ENCODE measurements at regions not wholly inside any gene's neighbourhood (a gene's known extent, or its start where the extent isn't known, plus 50 kb on each side); places are given as distances from the start of the nearest gene placed in this dataset.

DNA sequence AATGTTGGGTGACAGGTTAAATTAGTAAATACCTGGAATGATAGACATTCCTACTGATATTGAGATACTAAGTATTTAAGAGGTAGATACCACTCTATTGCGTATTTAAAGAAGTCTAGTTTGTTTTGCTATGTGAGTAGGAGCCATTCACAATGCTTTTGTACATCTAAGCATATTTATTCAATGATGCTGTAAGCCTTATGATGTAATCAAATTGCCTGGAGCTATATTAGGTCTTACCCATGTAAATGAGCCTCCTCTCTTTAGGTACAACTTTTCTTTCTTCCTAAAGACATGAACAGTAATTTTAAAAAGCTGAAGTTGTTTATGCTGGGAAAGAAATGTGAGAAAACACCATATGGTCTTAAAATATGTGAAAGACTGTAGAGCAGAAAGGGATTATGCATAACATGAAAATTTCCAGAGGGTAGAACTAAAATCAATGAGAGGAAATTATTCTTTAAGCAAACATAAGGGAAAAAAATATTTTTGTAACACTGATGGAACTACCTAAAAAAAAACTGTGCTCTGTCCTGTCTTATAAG lies 526.7 kb downstream of the EPHA7 start:
- TF ChIP-seq, protein P1, sequence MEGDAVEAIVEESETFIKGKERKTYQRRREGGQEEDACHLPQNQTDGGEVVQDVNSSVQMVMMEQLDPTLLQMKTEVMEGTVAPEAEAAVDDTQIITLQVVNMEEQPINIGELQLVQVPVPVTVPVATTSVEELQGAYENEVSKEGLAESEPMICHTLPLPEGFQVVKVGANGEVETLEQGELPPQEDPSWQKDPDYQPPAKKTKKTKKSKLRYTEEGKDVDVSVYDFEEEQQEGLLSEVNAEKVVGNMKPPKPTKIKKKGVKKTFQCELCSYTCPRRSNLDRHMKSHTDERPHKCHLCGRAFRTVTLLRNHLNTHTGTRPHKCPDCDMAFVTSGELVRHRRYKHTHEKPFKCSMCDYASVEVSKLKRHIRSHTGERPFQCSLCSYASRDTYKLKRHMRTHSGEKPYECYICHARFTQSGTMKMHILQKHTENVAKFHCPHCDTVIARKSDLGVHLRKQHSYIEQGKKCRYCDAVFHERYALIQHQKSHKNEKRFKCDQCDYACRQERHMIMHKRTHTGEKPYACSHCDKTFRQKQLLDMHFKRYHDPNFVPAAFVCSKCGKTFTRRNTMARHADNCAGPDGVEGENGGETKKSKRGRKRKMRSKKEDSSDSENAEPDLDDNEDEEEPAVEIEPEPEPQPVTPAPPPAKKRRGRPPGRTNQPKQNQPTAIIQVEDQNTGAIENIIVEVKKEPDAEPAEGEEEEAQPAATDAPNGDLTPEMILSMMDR (conservative IDR thresholded peaks at IDR 0.05; ENCODE audit: low read depth, low read length): no peak
- no peak overlapping the region for H3K4me3 ChIP-seq (ENCODE audit: low read depth, low read length)
- no peak for DNase-seq (ENCODE audit: low read depth)

DNA sequence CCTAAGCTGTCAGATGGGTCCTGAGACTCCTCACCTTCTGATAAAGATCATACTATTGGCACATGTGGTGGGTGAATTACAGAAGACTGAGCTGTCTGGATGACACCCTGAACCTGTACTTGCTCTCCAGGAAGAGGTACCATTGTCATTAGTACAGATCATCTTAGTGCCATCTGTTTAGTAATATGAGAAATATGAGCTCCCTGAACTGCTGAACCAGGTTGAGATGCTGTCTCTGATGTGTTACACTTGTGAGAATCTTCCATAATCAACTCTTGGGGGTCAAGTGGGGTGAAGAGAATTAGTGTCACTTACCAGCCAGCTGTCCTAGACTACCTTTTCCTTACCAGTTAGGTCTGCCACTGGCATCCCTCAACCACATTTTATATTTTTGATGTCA lies 531.0 kb downstream of the EPHA7 start:
- TF ChIP-seq, protein P1 (conservative IDR thresholded peaks at IDR 0.05; ENCODE audit: low read depth, low read length): no peak
- no peak overlapping the region for H3K4me3 ChIP-seq (ENCODE audit: low read depth, low read length)
- no peak for DNase-seq (ENCODE audit: low read depth)

DNA sequence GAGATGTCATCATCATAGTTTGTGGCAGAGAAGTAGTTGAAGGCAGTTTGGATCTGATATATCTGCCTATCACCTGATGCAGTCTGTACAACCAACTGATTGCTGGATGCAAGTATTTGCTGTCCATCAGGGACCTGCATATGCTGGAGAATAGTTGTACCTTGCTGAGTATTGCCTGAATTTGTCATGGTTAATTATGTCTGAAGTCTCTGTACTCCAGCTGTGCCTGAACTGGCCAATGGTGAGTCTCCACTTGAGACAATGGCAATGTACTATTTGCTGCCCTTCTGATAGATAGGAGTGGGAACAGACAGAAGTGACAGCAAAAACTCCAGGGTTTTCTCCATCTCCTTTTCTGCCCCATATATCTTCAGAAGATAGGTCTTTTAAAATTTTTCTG lies 531.5 kb downstream of the EPHA7 start:
- TF ChIP-seq, protein P1 (conservative IDR thresholded peaks at IDR 0.05; ENCODE audit: low read depth, low read length): no peak
- H3K4me3 ChIP-seq (ENCODE audit: low read depth, low read length): no peak overlapping the region
- no peak for DNase-seq (ENCODE audit: low read depth)

DNA sequence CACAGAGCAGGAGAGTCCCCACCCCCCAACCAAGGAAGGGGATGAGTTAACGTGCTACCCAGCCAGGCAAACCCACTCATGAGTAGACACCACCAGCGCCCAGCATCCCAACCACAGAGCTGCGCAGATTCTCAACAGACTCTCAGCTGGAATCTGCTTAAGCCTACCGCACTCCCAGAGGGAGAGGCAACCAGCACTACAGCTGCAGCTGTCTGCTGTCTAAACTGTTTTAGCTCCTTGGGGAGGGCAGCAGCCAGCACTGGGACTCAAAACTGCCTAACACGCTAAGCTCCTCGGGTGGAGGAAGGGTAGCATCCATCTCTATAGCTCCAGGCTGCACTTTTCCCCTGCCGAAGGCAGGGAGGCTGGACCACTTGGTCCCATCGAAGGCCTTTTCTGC lies 539.8 kb downstream of the EPHA7 start:
- H3K4me3 ChIP-seq (ENCODE audit: low read depth, low read length): no peak overlapping the region
- no peak for DNase-seq (ENCODE audit: low read depth)
- TF ChIP-seq, protein P1 (conservative IDR thresholded peaks at IDR 0.05; ENCODE audit: low read depth, low read length): no peak

DNA sequence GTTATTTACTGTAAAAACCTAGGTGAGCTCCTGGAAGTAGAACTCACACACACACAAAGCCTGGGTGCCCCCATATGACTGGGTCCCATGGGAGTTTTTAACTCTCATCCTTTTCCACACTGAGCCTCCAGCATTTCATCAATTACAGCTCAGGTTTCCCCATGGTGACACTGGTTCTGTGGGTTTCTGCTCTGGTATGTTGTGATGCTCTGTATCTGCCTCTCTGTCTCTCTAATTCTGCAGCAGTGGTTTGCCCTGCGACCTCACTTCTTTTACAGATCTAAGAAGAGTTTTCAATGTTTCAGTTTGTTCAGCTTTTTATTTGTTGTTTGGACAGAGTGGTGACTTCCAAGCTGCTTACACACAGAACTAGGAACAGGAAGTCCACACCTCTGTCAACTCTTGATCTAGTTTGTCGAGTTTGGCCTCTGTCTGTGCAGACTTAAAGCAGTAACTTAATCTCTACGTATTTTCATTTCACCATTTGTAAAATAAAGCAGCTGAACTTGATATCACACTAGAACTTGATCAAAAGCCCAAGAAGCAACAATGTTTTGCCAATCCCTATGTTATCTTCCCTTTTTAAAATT lies 554.3 kb downstream of the EPHA7 start:
- TF ChIP-seq, protein P1 (conservative IDR thresholded peaks at IDR 0.05; ENCODE audit: low read depth, low read length): no peak
- no peak for DNase-seq (ENCODE audit: low read depth)
- no peak overlapping the region for H3K4me3 ChIP-seq (ENCODE audit: low read depth, low read length)

DNA sequence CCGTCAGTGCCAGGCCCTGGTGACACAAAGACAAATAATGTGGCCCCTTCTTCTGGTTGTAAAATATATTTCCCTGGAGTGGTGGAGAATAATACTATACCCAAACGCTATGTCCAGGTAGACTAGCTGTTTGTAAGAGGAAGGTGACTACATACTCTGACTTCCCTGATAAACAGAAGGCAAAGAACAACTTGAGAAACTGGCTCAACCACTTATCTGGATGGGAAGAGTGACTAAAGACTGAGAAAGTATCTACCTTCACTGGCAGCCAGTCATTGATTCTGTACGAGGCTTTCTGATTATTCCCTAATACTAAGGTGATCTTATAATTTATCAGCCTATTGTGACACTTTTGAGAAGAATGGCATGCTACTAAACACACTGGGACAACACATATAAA lies 569.7 kb downstream of the EPHA7 start:
- no peak overlapping the region for H3K4me3 ChIP-seq (ENCODE audit: low read depth, low read length)
- DNase-seq (ENCODE audit: low read depth): no peak
- TF ChIP-seq, protein P1 (conservative IDR thresholded peaks at IDR 0.05; ENCODE audit: low read depth, low read length): no peak

DNA sequence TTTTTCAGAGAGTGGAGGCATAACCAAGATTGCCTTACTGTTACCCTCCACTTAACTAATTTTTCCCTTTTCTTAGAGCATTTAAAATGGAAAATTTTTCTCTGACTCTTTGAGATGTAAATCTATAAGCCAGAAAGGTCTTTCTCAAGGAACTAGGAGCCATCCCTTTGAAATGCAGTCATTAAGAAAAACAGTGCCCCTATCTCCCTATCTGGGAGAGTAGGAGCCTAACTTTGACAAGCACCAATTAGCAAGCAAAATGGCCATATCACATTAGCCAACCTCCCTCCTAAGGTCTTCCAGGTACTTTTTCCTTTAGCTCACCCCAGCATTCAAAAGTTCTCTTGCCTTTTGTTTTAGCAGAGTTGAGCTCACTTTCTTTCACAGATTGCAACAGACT lies 570.5 kb downstream of the EPHA7 start:
- TF ChIP-seq, protein P1 (conservative IDR thresholded peaks at IDR 0.05; ENCODE audit: low read depth, low read length): no peak
- DNase-seq (ENCODE audit: low read depth): no peak

More for the DNA sequence above, 570.5 kb downstream of the EPHA7 start:
- no peak overlapping the region for H3K4me3 ChIP-seq (ENCODE audit: low read depth, low read length)
